ENCODE measurements at regions not wholly inside any gene's neighbourhood (a gene's known extent, or its start where the extent isn't known, plus 50 kb on each side); places are given as distances from the start of the nearest gene placed in this dataset.
"Not testable (repeated sequence)": the region's sequence is repeated elsewhere in the genome, so short reads cannot be mapped to it uniquely, and the experiment has no call there.

DNA sequence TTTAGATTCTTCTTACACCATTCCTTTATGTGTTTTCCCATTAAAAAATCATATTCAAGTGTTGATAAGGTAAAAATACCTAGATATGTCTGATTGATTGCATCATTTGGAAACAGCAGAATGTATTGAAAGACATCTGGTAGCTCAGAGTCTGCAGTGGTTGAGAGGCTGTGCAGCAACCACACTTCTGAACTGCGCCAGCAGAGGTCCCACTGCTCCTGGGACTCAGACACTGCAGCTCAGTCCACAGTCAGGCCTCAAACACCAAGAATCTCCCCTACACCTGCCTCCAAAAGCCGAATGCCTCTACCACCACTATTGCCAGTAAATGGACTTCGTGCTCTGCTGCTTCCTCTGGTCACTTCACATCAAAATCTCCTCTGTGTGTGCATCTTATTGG is 176.9 kb upstream of the LMCD1 start:
- TF ChIP-seq, protein P1, sequence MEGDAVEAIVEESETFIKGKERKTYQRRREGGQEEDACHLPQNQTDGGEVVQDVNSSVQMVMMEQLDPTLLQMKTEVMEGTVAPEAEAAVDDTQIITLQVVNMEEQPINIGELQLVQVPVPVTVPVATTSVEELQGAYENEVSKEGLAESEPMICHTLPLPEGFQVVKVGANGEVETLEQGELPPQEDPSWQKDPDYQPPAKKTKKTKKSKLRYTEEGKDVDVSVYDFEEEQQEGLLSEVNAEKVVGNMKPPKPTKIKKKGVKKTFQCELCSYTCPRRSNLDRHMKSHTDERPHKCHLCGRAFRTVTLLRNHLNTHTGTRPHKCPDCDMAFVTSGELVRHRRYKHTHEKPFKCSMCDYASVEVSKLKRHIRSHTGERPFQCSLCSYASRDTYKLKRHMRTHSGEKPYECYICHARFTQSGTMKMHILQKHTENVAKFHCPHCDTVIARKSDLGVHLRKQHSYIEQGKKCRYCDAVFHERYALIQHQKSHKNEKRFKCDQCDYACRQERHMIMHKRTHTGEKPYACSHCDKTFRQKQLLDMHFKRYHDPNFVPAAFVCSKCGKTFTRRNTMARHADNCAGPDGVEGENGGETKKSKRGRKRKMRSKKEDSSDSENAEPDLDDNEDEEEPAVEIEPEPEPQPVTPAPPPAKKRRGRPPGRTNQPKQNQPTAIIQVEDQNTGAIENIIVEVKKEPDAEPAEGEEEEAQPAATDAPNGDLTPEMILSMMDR (conservative IDR thresholded peaks at IDR 0.05; ENCODE audit: low read depth, low read length): peak; percentile 78
- DNase-seq (ENCODE audit: low read depth): no peak
- no peak overlapping the region for H3K4me3 ChIP-seq (ENCODE audit: low read depth, low read length)

GRCh38 chr3:8325306-8325705 is 176.3 kb upstream of the LMCD1 start:
- no peak for DNase-seq (ENCODE audit: low read depth)
- H3K4me3 ChIP-seq (ENCODE audit: low read depth, low read length): no peak overlapping the region
- TF ChIP-seq, protein P1 (conservative IDR thresholded peaks at IDR 0.05; ENCODE audit: low read depth, low read length): no peak

GRCh38 chr3:8325833-8326232 is 175.8 kb upstream of the LMCD1 start:
- not testable (repeated sequence) for DNase-seq (ENCODE audit: low read depth); H3K4me3 ChIP-seq (ENCODE audit: low read depth, low read length)

- H3K4me3 ChIP-seq (ENCODE audit: low read depth, low read length): no peak overlapping the region
- TF ChIP-seq, protein P1 (conservative IDR thresholded peaks at IDR 0.05; ENCODE audit: low read depth, low read length): no peak
- no peak for DNase-seq (ENCODE audit: low read depth)
These were observed 173.9 kb upstream of the LMCD1 start for GRCh38 chr3:8327739-8328138.

- no peak for DNase-seq (ENCODE audit: low read depth)
- no peak overlapping the region for H3K4me3 ChIP-seq (ENCODE audit: low read depth, low read length)
- TF ChIP-seq, protein P1 (conservative IDR thresholded peaks at IDR 0.05; ENCODE audit: low read depth, low read length): no peak
These were observed 172.7 kb upstream of the LMCD1 start for GRCh38 chr3:8328967-8329366.

DNA sequence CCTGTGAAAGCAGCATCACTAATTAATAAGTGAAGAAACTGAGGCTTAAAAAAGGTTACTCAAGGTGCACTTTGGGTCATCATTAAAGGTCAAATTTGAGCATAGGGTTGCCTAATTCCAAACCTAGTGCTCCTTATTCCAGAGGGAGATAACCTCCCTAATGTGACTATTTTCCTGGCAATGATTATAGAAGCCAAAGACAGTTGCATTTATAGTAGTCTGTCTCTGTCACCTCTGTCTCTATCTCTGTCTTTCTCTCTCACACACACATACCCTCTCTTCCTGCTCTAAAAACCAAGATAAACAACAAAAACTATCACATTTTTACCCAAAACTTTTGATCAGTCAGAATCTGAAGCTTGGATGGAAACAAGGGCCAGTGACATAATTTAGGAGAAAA is 172.0 kb upstream of the LMCD1 start:
- TF ChIP-seq, protein P1 (conservative IDR thresholded peaks at IDR 0.05; ENCODE audit: low read depth, low read length): no peak
- H3K4me3 ChIP-seq (ENCODE audit: low read depth, low read length): no peak overlapping the region
- no peak for DNase-seq (ENCODE audit: low read depth)

DNA sequence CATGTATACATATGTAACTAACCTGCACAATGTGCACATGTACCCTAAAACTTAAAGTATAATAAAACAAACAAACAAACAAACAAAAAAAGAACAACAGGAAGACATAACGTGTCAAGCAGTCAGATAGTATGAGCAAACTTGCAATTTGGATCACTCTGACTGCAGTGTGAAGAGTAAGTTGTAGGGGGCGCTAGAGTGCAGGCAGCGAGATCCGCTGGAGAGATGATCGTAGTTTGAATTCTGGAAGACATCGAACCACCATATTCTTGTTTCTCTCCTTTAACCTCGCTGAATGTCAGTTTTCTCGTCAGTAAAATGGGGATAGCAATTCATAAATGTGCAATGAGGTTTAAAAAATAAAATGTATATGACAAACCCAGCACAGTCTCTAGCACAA is 165.2 kb upstream of the LMCD1 start:
- no peak overlapping the region for H3K4me3 ChIP-seq (ENCODE audit: low read depth, low read length)
- no peak for DNase-seq (ENCODE audit: low read depth)
- TF ChIP-seq, protein P1 (conservative IDR thresholded peaks at IDR 0.05; ENCODE audit: low read depth, low read length): peak; percentile 49

- no peak for DNase-seq (ENCODE audit: low read depth)
- H3K4me3 ChIP-seq (ENCODE audit: low read depth, low read length): no peak overlapping the region
- TF ChIP-seq, protein P1 (conservative IDR thresholded peaks at IDR 0.05; ENCODE audit: low read depth, low read length): no peak
These were observed 163.2 kb upstream of the LMCD1 start for GRCh38 chr3:8338424-8338823.

Measured in epithelial cell of proximal tubule (primary cell).